ENCODE measurements at regions not wholly inside any gene's neighbourhood (a gene's known extent, or its start where the extent isn't known, plus 50 kb on each side); places are given as distances from the start of the nearest gene placed in this dataset.

DNA sequence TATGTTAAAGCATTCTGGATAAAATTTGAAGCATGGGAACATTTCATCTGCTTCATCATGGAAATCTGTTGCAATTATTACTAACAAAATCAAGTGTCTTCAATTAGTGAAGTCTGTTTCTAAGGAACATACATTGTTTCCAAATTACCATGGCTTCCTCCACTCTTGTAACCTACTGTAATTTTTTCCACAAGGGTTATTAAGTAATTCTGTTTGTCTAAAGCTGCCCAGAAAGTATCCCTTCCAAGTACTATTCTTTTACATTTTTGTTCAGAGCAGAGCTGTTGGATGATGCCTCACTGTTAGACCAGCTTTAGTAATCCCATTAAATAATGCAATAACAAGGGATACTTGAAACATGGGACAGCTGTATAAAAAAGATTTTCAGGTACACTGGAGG lies 483.5 kb upstream of the CD180 start:
- ATAC-seq (no peak), FAIRE-seq (no peak), DNase-seq (ENCODE audit: low read depth, low spot score) (no peak)
- intact Hi-C loops (cut with micrococcal nuclease; ENCODE audit: unreplicated experiment) = no loop called here
- Histone ChIP-seq H2AFZ (ENCODE audit: control insufficient read depth, low read depth, low read length) (no peak overlapping the region), H3K4me3 (no peak overlapping the region), H3K36me3 (ENCODE audit: control insufficient read depth in 2 of 2, insufficient read depth in 2 of 2, low read length in 1 of 2) (no peaks in the 10 kb centered on the region), H3K79me2 (ENCODE audit: control insufficient read depth, insufficient read depth, low read length) (no peaks in the 10 kb centered on the region), H3K27me3 (replicated peaks in 1 of 2; ENCODE audit: control insufficient read depth in 2 of 2, insufficient read depth in 2 of 2, low read length in 1 of 2) (no peaks in the 10 kb centered on the region), H3K9me3 (replicated peaks; ENCODE audit: control insufficient read depth, insufficient read depth, low read length) (no peaks in the 10 kb centered on the region), H3K27ac (ENCODE audit: control insufficient read depth, insufficient read depth) (no peak overlapping the region), H4K20me1 (ENCODE audit: control insufficient read depth, insufficient read depth) (no peaks in the 10 kb centered on the region), H3K4me1 (ENCODE audit: control insufficient read depth, insufficient read depth, low read length) (no peaks in the 10 kb centered on the region), H3K9ac (ENCODE audit: control insufficient read depth, insufficient read depth, low read length) (no peak overlapping the region), H3K4me2 (ENCODE audit: control insufficient read depth, insufficient read depth) (no peak overlapping the region)
- TF ChIP-seq NFXL1 (IDR thresholded peaks at IDR 0.05; ENCODE audit: borderline replicate concordance) = no peak
- no peak for TF ChIP-seq WRNIP1 (IDR thresholded peaks at IDR 0.05; ENCODE audit: borderline replicate concordance, low read depth, low read length)
- no peak for TF ChIP-seq TCF3 (IDR thresholded peaks at IDR 0.05; ENCODE audit: borderline replicate concordance, insufficient read depth, low read depth, low read length)
- TF ChIP-seq HCFC1 (IDR thresholded peaks at IDR 0.05; ENCODE audit: low read length) = no peak
- TF ChIP-seq ATF7 (IDR thresholded peaks at IDR 0.05; ENCODE audit: low read depth) = no peak
- TF ChIP-seq, protein P1, sequence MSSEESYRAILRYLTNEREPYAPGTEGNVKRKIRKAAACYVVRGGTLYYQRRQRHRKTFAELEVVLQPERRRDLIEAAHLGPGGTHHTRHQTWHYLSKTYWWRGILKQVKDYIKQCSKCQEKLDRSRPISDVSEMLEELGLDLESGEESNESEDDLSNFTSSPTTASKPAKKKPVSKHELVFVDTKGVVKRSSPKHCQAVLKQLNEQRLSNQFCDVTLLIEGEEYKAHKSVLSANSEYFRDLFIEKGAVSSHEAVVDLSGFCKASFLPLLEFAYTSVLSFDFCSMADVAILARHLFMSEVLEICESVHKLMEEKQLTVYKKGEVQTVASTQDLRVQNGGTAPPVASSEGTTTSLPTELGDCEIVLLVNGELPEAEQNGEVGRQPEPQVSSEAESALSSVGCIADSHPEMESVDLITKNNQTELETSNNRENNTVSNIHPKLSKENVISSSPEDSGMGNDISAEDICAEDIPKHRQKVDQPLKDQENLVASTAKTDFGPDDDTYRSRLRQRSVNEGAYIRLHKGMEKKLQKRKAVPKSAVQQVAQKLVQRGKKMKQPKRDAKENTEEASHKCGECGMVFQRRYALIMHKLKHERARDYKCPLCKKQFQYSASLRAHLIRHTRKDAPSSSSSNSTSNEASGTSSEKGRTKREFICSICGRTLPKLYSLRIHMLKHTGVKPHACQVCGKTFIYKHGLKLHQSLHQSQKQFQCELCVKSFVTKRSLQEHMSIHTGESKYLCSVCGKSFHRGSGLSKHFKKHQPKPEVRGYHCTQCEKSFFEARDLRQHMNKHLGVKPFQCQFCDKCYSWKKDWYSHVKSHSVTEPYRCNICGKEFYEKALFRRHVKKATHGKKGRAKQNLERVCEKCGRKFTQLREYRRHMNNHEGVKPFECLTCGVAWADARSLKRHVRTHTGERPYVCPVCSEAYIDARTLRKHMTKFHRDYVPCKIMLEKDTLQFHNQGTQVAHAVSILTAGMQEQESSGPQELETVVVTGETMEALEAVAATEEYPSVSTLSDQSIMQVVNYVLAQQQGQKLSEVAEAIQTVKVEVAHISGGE (CRISPR knock-in tag; IDR thresholded peaks at IDR 0.05) = no peak
- TF ChIP-seq ZBED1 (IDR thresholded peaks at IDR 0.05; ENCODE audit: borderline replicate concordance) = no peak
- TF ChIP-seq TCF7 (IDR thresholded peaks at IDR 0.05; ENCODE audit: borderline replicate concordance) = no peak
- TF ChIP-seq CREB1 (IDR thresholded peaks at IDR 0.05; ENCODE audit: low read depth) = no peak
- TF ChIP-seq PAX8 (IDR thresholded peaks at IDR 0.05) = no peak
- no peak for TF ChIP-seq FOXM1 (IDR thresholded peaks at IDR 0.05; ENCODE audit: low read depth, low read length)
- TF ChIP-seq, protein P2, sequence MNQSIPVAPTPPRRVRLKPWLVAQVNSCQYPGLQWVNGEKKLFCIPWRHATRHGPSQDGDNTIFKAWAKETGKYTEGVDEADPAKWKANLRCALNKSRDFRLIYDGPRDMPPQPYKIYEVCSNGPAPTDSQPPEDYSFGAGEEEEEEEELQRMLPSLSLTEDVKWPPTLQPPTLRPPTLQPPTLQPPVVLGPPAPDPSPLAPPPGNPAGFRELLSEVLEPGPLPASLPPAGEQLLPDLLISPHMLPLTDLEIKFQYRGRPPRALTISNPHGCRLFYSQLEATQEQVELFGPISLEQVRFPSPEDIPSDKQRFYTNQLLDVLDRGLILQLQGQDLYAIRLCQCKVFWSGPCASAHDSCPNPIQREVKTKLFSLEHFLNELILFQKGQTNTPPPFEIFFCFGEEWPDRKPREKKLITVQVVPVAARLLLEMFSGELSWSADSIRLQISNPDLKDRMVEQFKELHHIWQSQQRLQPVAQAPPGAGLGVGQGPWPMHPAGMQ (IDR thresholded peaks at IDR 0.05; ENCODE audit: borderline replicate concordance) = no peak
- TF ChIP-seq SIX5 (IDR thresholded peaks at IDR 0.05; ENCODE audit: low read depth, low read length, severe bottlenecking) = no peak
- RAD21 ChIA-PET (ENCODE audit: unreplicated experiment) = no interaction called here
- SMC1A ChIA-PET (ENCODE audit: uncharacterized antibody, unreplicated experiment) = interaction anchor here (1.1 kb wide), 1 partner anchor 28 kb away, joined by 3 read pairs; no protein-coding TSS in a partner anchor
- CTCF ChIA-PET = no interaction called here
- in situ Hi-C loops (cut with MboI) = no loop called here
- POLR2A ChIA-PET = no interaction called here
- BruUV-seq (replicated peaks) = no TSS peak
